ENCODE measurements at regions not wholly inside any gene's neighbourhood (a gene's known extent, or its start where the extent isn't known, plus 50 kb on each side); places are given as distances from the start of the nearest gene placed in this dataset.

DNA sequence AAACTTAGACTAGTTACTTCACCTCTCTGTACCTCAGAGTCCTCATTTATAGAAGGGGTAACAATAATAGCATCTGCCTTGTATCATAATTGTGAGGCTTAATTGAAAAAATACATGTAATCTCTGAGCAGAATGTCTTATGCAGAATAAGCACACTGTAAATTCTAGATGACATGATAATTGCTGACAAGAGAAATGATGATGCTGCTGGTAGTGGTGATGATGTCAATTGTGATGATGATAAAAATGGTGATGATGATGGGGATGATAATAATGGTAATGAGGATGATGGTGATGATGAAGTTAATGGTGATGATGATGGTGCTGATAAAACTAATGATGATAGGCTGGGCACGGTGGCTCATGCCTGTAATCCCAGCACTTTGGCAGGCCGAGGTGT is 346.1 kb upstream of the CDH4 start:
- Histone ChIP-seq H4K20me1 (replicated peaks in 1 of 2; ENCODE audit: control insufficient read depth in 1 of 2, insufficient read depth in 2 of 2, low read length in 2 of 2) (peaks cover 0 to 3% of the 10 kb centered on the region in 2 experiments), H3K27ac (ENCODE audit: low read depth, low read length) (no peak overlapping the region), H4K91ac (replicated peaks; ENCODE audit: insufficient read length, low read length) (no peak overlapping the region), H3K36me3 (ENCODE audit: control insufficient read depth in 2 of 4, insufficient read depth in 4 of 4, low read length in 3 of 4) (no peaks in the 10 kb centered on the region), H2BK20ac (ENCODE audit: low read length) (no peak overlapping the region), H2BK15ac (ENCODE audit: low read length) (no peak overlapping the region), H3K4ac (replicated peaks; ENCODE audit: insufficient read length, low read depth, low read length) (no peak overlapping the region), H3K23me2 (ENCODE audit: low read depth, low read length) (peaks cover 3% of the 10 kb centered on the region; the same call in 1 of the 2 replicates), H3K4me1 (replicated peaks in 1 of 4; ENCODE audit: control insufficient read depth in 3 of 4, insufficient read depth in 4 of 4, low read length in 3 of 4) (peaks cover 0 to 6% (median 1%) of the 10 kb centered on the region in 4 experiments; a peak in 4 of 7 replicates), H2BK5ac (ENCODE audit: low read depth, low read length) (no peak overlapping the region), H3K4me3 (ENCODE audit: extremely low read depth in 1 of 4, insufficient read depth in 2 of 4, low read depth in 3 of 4, low read length in 4 of 4) (no peak overlapping the region), H3K23ac (ENCODE audit: insufficient read length) (no peak overlapping the region), H3K79me2 (ENCODE audit: control insufficient read depth in 1 of 2, insufficient read depth in 2 of 2, low read length in 2 of 2) (no peaks in the 10 kb centered on the region), H3K9ac (replicated peaks in 1 of 4; ENCODE audit: extremely low read depth in 1 of 4, low read depth in 3 of 4, low read length in 3 of 4) (no peak overlapping the region), H2AFZ (ENCODE audit: low read length) (no peak overlapping the region), H3K79me1 (ENCODE audit: low read depth, low read length) (no peaks in the 10 kb centered on the region), H2AK5ac (ENCODE audit: low read depth, low read length) (no peak overlapping the region), H3K18ac (ENCODE audit: extremely low read depth, low read length) (no peak overlapping the region), H3K27me3 (replicated peaks in 1 of 4; ENCODE audit: control insufficient read depth in 3 of 4, extremely low read depth in 1 of 4, insufficient read depth in 3 of 4, low read length in 3 of 4) (peaks cover 0 to 4% (median 0%) of the 10 kb centered on the region in 4 experiments; a peak in 2 of 7 replicates), H2BK120ac (replicated peaks; ENCODE audit: low read depth, low read length) (no peak overlapping the region), H4K5ac (ENCODE audit: insufficient read length, low read depth, low read length) (no peak overlapping the region), H3K9me3 (ENCODE audit: insufficient read depth in 2 of 2, low read depth in 1 of 2, low read length in 1 of 2) (0 out of 4 replicates have a peak, but pooled peaks cover 0 to 4% of the 10 kb centered on the region in 2 experiments), H4K8ac (ENCODE audit: extremely low read depth, insufficient read depth, low read length) (no peak overlapping the region), H2BK12ac (ENCODE audit: low read depth, low read length) (no peak overlapping the region), H3K14ac (ENCODE audit: insufficient read length) (no peak overlapping the region), H3K56ac (replicated peaks; ENCODE audit: insufficient read length, low read depth, low read length) (no peak overlapping the region), H3K4me2 (ENCODE audit: insufficient read depth in 1 of 2, low read depth in 2 of 2, low read length in 2 of 2) (no peak overlapping the region)
- no peak for FAIRE-seq
- WGBS, 2 experiments (ENCODE audit: extremely low coverage in 1 of 2, insufficient coverage in 1 of 2, insufficient read length in 1 of 2, insufficient replicate concordance in 2 of 2, low coverage in 1 of 2, low lambda C conversion rate in 2 of 2, missing lambda C conversion rate in 1 of 2): 89% methylated on average over 2 of the region's 2 CpGs; no CpG with 5 or more reads in 1 of the 2 experiments
- TF ChIP-seq CTBP2 (IDR thresholded peaks at IDR 0.05; ENCODE audit: borderline replicate concordance, insufficient read depth, insufficient read length, low read length): no peak
- TF ChIP-seq CHD1 (IDR thresholded peaks at IDR 0.05; ENCODE audit: low read depth, low read length): no peak
- TF ChIP-seq CREB1 (IDR thresholded peaks at IDR 0.05): no peak
- no peak for TF ChIP-seq SRF (IDR thresholded peaks at IDR 0.05; ENCODE audit: low read depth, low read length)
- no peak for TF ChIP-seq SAP30 (IDR thresholded peaks at IDR 0.05; ENCODE audit: insufficient read depth, insufficient replicate concordance, low read length)
- no peak for TF ChIP-seq RAD21 (IDR thresholded peaks at IDR 0.05 in 1 of 2, conservative IDR thresholded peaks at IDR 0.05 in 1 of 2; ENCODE audit: low read depth in 2 of 2, low read length in 2 of 2)
- TF ChIP-seq POLR2A (IDR thresholded peaks at IDR 0.05; ENCODE audit: control extremely low read depth in 1 of 2, low read depth in 2 of 2, low read length in 2 of 2): no peak
- TF ChIP-seq, protein P1, sequence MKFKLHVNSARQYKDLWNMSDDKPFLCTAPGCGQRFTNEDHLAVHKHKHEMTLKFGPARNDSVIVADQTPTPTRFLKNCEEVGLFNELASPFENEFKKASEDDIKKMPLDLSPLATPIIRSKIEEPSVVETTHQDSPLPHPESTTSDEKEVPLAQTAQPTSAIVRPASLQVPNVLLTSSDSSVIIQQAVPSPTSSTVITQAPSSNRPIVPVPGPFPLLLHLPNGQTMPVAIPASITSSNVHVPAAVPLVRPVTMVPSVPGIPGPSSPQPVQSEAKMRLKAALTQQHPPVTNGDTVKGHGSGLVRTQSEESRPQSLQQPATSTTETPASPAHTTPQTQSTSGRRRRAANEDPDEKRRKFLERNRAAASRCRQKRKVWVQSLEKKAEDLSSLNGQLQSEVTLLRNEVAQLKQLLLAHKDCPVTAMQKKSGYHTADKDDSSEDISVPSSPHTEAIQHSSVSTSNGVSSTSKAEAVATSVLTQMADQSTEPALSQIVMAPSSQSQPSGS (IDR thresholded peaks at IDR 0.05; ENCODE audit: low read length): no peak
- TF ChIP-seq YY1 (IDR thresholded peaks at IDR 0.05; ENCODE audit: low read depth, low read length): no peak
- TF ChIP-seq CBX8 (IDR thresholded peaks at IDR 0.05; ENCODE audit: borderline replicate concordance, low read depth, low read length): no peak
- POLR2A ChIA-PET (ENCODE audit: partially characterized antibody): no interaction called here
- CTCF ChIA-PET (ENCODE audit: partially characterized antibody): no interaction called here
- DNase-seq (ENCODE audit: low read depth in 1 of 2, low spot score in 2 of 2): no peak

Measured in H1 (cell line).